Epithelial cell of esophagus (primary cell): ENCODE measurements at regions not wholly inside any gene's neighbourhood (a gene's known extent, or its start where the extent isn't known, plus 50 kb on each side); places are given as distances from the start of the nearest gene placed in this dataset.

ENCODE experiments used
- DNase-seq: peaks from one replicate; pipeline ENCODE4 v3.0.0; 2010; ENCODE audit warnings: low read depth
- H3K4me3 ChIP-seq: 2 replicates; pipeline ENCODE4 v1.5.1; 2011; ENCODE audit warnings: mild to moderate bottlenecking, low read length, control low read depth
- TF ChIP-seq, protein P1 (sequence below): IDR thresholded peaks from 2 replicates; pipeline ENCODE4 v1.5.1; 2011; ENCODE audit warnings: low read depth, mild to moderate bottlenecking, low read length, control low read depth, inconsistent platforms; ENCODE audit not compliant: insufficient read depth; ENCODE audit errors: missing control alignments

DNA sequence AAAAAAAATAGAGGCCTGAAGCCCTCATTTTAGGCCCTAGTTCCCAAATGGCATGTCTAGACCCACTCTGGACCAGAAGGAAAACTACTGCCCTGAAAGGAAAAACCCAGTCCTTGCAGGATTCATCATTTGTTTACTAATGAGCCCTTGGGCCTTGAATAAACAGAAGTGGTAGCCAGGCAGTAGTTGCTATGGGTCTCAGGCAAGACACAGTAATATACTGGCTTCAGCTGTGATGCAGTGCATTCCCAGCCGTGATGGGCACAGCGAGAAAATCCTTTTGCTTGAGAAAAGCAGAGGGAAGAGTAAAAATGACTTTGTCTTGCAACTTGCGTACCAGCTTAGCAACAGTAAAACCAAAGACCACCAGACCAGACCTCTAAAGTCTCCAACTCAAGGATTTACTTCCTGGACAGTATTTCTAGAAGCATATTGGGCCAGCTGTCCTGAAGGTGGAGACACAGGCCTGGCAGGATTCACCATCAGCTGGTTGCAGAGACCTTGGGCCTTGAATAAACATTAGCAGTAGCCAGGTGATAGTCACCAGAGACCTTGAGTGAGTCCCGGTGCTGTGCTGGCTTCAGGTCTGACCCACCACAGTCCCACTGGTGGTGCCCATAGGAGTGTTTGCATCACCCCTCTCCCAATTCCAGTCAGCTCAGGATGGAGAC is 208.3 kb upstream of the SLITRK3 start:
- H3K4me3 ChIP-seq, result no peak overlapping the region
- TF ChIP-seq, protein P1, sequence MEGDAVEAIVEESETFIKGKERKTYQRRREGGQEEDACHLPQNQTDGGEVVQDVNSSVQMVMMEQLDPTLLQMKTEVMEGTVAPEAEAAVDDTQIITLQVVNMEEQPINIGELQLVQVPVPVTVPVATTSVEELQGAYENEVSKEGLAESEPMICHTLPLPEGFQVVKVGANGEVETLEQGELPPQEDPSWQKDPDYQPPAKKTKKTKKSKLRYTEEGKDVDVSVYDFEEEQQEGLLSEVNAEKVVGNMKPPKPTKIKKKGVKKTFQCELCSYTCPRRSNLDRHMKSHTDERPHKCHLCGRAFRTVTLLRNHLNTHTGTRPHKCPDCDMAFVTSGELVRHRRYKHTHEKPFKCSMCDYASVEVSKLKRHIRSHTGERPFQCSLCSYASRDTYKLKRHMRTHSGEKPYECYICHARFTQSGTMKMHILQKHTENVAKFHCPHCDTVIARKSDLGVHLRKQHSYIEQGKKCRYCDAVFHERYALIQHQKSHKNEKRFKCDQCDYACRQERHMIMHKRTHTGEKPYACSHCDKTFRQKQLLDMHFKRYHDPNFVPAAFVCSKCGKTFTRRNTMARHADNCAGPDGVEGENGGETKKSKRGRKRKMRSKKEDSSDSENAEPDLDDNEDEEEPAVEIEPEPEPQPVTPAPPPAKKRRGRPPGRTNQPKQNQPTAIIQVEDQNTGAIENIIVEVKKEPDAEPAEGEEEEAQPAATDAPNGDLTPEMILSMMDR, result no peak
- DNase-seq, result no peak

DNA sequence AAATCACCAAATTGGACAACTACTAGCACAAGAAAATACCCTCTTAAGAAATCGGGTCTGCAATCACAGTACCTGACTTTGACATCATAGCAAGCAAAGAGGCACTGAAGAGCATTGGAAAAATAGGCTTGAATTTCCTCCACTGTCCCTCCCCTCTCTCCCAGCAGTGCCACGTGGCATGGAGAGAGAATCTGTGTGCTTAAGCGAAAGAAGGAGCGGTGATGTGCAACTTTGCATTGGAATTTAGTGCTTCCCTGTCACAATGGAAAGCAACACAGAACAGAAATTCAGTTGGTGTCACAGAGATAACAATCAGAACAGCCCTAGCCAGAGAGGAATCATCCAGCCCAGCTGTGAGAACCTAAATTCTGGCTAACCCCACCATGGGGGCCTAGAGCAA is 207.5 kb upstream of the SLITRK3 start:
- TF ChIP-seq, protein P1, result no peak
- no peak overlapping the region for H3K4me3 ChIP-seq
- DNase-seq, result no peak

DNA sequence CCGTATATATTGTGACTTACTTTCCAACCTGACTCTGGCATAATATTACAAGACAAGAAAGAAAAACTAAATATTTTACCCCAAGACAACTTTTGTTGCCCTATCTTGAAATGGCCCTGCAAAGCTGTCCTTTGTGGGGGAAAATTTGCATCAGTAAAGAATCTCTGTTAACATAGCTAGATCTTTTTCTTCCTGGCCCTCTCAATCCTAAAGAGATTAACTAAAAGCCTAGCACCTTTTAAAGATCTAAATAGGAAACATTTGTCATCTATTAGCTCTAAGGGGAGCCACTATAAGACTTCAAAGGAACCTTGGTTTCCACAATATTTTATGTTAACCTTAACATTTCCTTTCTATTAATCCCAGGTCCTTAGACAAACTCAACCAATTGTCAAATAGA is 199.0 kb upstream of the SLITRK3 start:
- TF ChIP-seq, protein P1, result no peak
- no peak for DNase-seq
- no peak overlapping the region for H3K4me3 ChIP-seq

DNA sequence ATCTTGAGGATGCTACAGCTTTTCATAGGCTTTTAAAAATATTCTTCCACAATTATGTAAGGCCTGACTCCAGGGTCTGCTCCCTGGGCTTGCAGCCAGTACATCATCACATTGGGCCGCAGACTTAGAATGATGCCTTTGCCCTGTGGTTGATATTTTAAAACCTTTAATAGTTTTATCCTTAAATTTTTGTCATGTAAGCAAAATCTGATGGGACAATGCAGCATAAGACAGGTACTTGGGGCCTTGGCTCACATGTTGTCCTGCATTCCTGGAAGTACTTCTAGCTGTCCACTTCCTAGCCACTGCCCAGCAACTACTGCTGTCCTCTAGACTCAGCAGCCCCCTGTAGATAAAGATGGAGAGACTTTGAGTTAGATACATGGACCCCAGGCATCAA is 197.3 kb upstream of the SLITRK3 start:
- TF ChIP-seq, protein P1, result no peak
- DNase-seq, result no peak
- H3K4me3 ChIP-seq, result no peak overlapping the region

DNA sequence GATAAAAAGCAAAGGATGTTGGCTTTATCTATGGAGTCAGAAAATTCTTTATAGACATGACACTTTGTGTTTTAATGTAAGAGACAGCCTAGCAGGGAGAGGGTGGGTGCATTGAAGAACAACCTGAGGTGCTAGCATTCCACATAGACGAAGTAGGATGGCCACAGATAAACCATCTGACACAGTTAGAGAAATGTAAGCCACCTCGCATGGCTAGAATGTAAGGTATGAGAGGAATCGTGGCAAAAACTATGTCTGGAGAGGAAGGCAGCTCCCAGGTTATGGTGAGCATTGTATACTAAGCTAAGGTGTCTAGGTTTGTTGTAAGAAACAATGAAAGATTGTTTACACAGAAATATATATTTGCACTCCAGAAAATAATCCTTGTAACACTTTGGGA is 194.0 kb upstream of the SLITRK3 start:
- DNase-seq, result no peak
- H3K4me3 ChIP-seq, result no peak overlapping the region
- TF ChIP-seq, protein P1, result no peak

DNA sequence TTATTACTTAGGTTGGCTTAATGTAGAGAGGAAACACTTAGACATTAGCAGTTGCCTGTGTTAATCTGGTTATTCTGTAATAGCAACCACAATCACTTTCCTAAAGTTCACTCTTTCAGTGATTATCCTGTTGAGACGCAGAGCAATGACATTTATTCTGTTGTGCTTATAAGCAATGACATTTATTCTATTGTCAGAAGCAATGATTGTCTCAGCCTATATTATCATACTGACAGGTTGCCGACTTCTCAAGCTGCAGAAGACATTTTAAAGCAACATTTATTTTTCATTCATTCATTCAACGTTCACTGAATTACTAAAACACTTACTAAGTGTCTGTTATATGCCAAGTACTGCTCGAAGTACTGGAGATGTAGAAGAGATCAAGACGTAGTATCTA is 193.5 kb upstream of the SLITRK3 start:
- DNase-seq, result no peak
- no peak overlapping the region for H3K4me3 ChIP-seq
- TF ChIP-seq, protein P1, result no peak

DNA sequence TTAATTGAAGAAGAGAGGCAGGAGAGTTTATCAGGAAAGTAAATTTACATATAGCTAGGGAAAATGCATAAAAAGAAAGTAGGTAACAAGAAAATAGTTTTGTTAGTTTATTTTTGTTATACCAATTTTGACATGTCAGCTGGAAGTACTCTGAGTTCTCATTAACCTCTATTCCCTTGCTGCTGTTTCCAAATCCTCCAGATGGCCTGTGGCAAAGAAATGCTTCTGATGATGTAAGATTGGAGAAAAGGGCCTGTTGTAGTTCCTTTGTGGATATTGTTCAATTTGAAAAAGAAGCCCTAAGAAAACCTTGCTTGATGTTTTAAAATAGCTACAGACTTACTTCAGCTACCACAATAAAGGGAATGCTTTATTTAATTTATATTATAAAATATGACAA is 192.9 kb upstream of the SLITRK3 start:
- H3K4me3 ChIP-seq, result no peak overlapping the region
- peak; percentile 4 for DNase-seq
- TF ChIP-seq, protein P1, result no peak
